DND-41 (cell line): ENCODE measurements at regions not wholly inside any gene's neighbourhood (a gene's known extent, or its start where the extent isn't known, plus 50 kb on each side); places are given as distances from the start of the nearest gene placed in this dataset.

Experiments
- ATAC-seq: fragments of 200-7000 bp; cut with Tn5 transposase; 3 replicates; pipeline ENCODE4 v1.9.1; 2021; ENCODE audit warnings: low read depth; ENCODE audit not compliant: insufficient read depth
- DNase-seq: peaks from one replicate; pipeline ENCODE4 v3.0.0-alpha.2; 2020
- H2AFZ ChIP-seq: 2 replicates; pipeline ENCODE4 v1.6.0; 2012; ENCODE audit warnings: low read depth, low read length
- H3K27ac ChIP-seq: 2 replicates; pipeline ENCODE4 v1.5.1; 2012; ENCODE audit warnings: low read length, inconsistent platforms
- H3K27me3 ChIP-seq: fragments of 200-600 bp; sonication (generic); 2 replicates; pipeline ENCODE4 v1.6.0; 2012; ENCODE audit warnings: low read length, mild to moderate bottlenecking, inconsistent platforms; ENCODE audit not compliant: insufficient read depth, poor library complexity
- H3K36me3 ChIP-seq: 2 replicates; pipeline ENCODE4 v1.5.1; 2012; ENCODE audit warnings: low read length, inconsistent platforms; ENCODE audit not compliant: insufficient read depth
- H3K4me1 ChIP-seq: 2 replicates; pipeline ENCODE4 v1.5.1; 2012; ENCODE audit warnings: mild to moderate bottlenecking, low read length; ENCODE audit not compliant: insufficient read depth
- H3K4me2 ChIP-seq: 2 replicates; pipeline ENCODE4 v1.6.0; 2012; ENCODE audit warnings: mild to moderate bottlenecking, moderate library complexity, low read length, inconsistent platforms; ENCODE audit not compliant: insufficient read depth
- H3K4me3 ChIP-seq, 2 experiments: fragments of 200-600 bp in 1 of 2; shearing (Covaris generic) in 1 of 2; 2 replicates each; pipeline ENCODE4 v1.5.1; 2012 to 2016; ENCODE audit warnings: inconsistent platforms in 2 of 2, low read length in 2 of 2, mild to moderate bottlenecking in 2 of 2, low read depth in 1 of 2, moderate library complexity in 1 of 2
- H3K79me2 ChIP-seq: 2 replicates; pipeline ENCODE4 v1.6.0; 2012; ENCODE audit warnings: low read length, inconsistent platforms; ENCODE audit not compliant: insufficient read depth
- H3K9ac ChIP-seq: 2 replicates; pipeline ENCODE4 v1.6.0; 2012; ENCODE audit warnings: low read depth, mild to moderate bottlenecking, inconsistent platforms, low read length, moderate library complexity
- H3K9me3 ChIP-seq: 2 replicates; pipeline ENCODE4 v1.5.1; 2012; ENCODE audit warnings: low read length, moderate library complexity, mild to moderate bottlenecking, inconsistent platforms; ENCODE audit not compliant: insufficient read depth, severe bottlenecking
- H4K20me1 ChIP-seq: 2 replicates; pipeline ENCODE4 v1.6.0; 2012; ENCODE audit warnings: low read length; ENCODE audit not compliant: insufficient read depth
- CTCF ChIP-seq: IDR thresholded peaks from 2 replicates; pipeline ENCODE4 v1.5.1; 2012; ENCODE audit warnings: borderline replicate concordance, low read length, moderate library complexity, mild to moderate bottlenecking; ENCODE audit not compliant: poor library complexity, severe bottlenecking; ENCODE audit errors: extremely low read depth
- EZH2 ChIP-seq: IDR thresholded peaks from 3 replicates; pipeline ENCODE4 v1.6.1; 2012; ENCODE audit warnings: borderline replicate concordance, low read depth, mild to moderate bottlenecking, moderate library complexity, low read length, inconsistent platforms; ENCODE audit not compliant: severe bottlenecking

GRCh38 chr11:114776956-114777355, 98.6 kb downstream of the NXPE2 start:
- no peak for ATAC-seq
- H3K4me1 ChIP-seq = no peaks in the 10 kb centered on the region

GRCh38 chr11:114779189-114779588, 100.9 kb downstream of the NXPE2 start:
- Histone ChIP-seq H3K36me3 (no peaks in the 10 kb centered on the region), H3K9me3 (no peaks in the 10 kb centered on the region), H3K4me2 (no peak overlapping the region), H3K4me3 (no peak overlapping the region), H2AFZ (no peak overlapping the region), H4K20me1 (no peaks in the 10 kb centered on the region), H3K79me2 (no peaks in the 10 kb centered on the region), H3K27ac (no peak overlapping the region), H3K4me1 (no peaks in the 10 kb centered on the region), H3K9ac (no peak overlapping the region), H3K27me3 (no peaks in the 10 kb centered on the region)
- ATAC-seq (no peak), DNase-seq (no peak)
- TF ChIP-seq EZH2 (no peak), CTCF (no peak)

More at GRCh38 chr11:114776956-114777355, 98.6 kb downstream of the NXPE2 start:
- no peak overlapping the region for H3K9ac ChIP-seq
- no peak overlapping the region for H3K27ac ChIP-seq
- no peaks in the 10 kb centered on the region for H3K9me3 ChIP-seq
- TF ChIP-seq EZH2 (no peak), CTCF (no peak)
- H3K4me3 ChIP-seq = no peak overlapping the region
- H4K20me1 ChIP-seq = no peaks in the 10 kb centered on the region
- H3K79me2 ChIP-seq = no peaks in the 10 kb centered on the region
- DNase-seq = no peak
- no peaks in the 10 kb centered on the region for H3K27me3 ChIP-seq
- no peak overlapping the region for H3K4me2 ChIP-seq
- H2AFZ ChIP-seq = no peak overlapping the region
- no peaks in the 10 kb centered on the region for H3K36me3 ChIP-seq

GRCh38 chr11:114782650-114783310, 104.5 kb downstream of the NXPE2 start:
- H2AFZ ChIP-seq = no peak overlapping the region

GRCh38 chr11:114783805-114784204, 105.5 kb downstream of the NXPE2 start:
- Histone ChIP-seq H4K20me1 (no peaks in the 10 kb centered on the region), H3K4me1 (no peaks in the 10 kb centered on the region), H2AFZ (no peak overlapping the region), H3K79me2 (no peaks in the 10 kb centered on the region), H3K9me3 (no peaks in the 10 kb centered on the region), H3K27ac (no peak overlapping the region), H3K27me3 (no peaks in the 10 kb centered on the region), H3K4me2 (no peak overlapping the region), H3K9ac (no peak overlapping the region), H3K4me3 (no peak overlapping the region), H3K36me3 (no peaks in the 10 kb centered on the region)
- DNase-seq (no peak), ATAC-seq (no peak)
- TF ChIP-seq EZH2 (no peak), CTCF (no peak)

More at GRCh38 chr11:114782650-114783310, 104.5 kb downstream of the NXPE2 start:
- Histone ChIP-seq H3K9ac (no peak overlapping the region), H3K4me1 (no peaks in the 10 kb centered on the region), H3K4me3 (no peak overlapping the region), H3K79me2 (no peaks in the 10 kb centered on the region), H4K20me1 (no peaks in the 10 kb centered on the region), H3K4me2 (no peak overlapping the region), H3K9me3 (no peaks in the 10 kb centered on the region), H3K27me3 (no peaks in the 10 kb centered on the region), H3K27ac (no peak overlapping the region), H3K36me3 (no peaks in the 10 kb centered on the region)
- no peak for TF ChIP-seq EZH2
- ATAC-seq (no peak), DNase-seq (no peak)
